Trophoblast cell (in vitro differentiated cells and primary cell): ENCODE measurements at regions not wholly inside any gene's neighbourhood (a gene's known extent, or its start where the extent isn't known, plus 50 kb on each side); places are given as distances from the start of the nearest gene placed in this dataset.

Experiments used
- DNase-seq, 2 donors: peaks; one replicate each; pipeline ENCODE4 v3.0.0-alpha.2; 2016
- H2AFZ ChIP-seq: 2 replicates; pipeline ENCODE4 v1.6.1; 2013; ENCODE audit warnings: low read length, moderate library complexity, mild to moderate bottlenecking; ENCODE audit not compliant: insufficient read depth, poor library complexity
- H2AK5ac ChIP-seq: 2 replicates; pipeline ENCODE4 v1.6.1; 2013; ENCODE audit warnings: mild to moderate bottlenecking, low read length
- H2BK120ac ChIP-seq: 2 replicates; pipeline ENCODE4 v1.6.1; 2013; ENCODE audit warnings: low read length, mild to moderate bottlenecking, moderate library complexity; ENCODE audit not compliant: insufficient read depth, poor library complexity
- H2BK12ac ChIP-seq: 2 replicates; pipeline ENCODE4 v1.6.1; 2013; ENCODE audit warnings: mild to moderate bottlenecking, low read length, moderate library complexity
- H2BK5ac ChIP-seq: 2 replicates; pipeline ENCODE4 v1.6.1; 2013; ENCODE audit warnings: low read length, low read depth, moderate library complexity, mild to moderate bottlenecking; ENCODE audit not compliant: poor library complexity
- H3K14ac ChIP-seq: 2 replicates; pipeline ENCODE4 v1.6.1; 2013; ENCODE audit warnings: mild to moderate bottlenecking, low read length
- H3K18ac ChIP-seq: 2 replicates; pipeline ENCODE4 v1.6.1; 2013; ENCODE audit warnings: mild to moderate bottlenecking, low read length
- H3K23ac ChIP-seq: 2 replicates; pipeline ENCODE4 v1.6.1; 2013; ENCODE audit warnings: low read length
- H3K27ac ChIP-seq: 2 replicates; pipeline ENCODE4 v1.5.1; 2013; ENCODE audit warnings: low read depth, mild to moderate bottlenecking, inconsistent platforms, low read length, moderate library complexity
- H3K27me3 ChIP-seq: 2 replicates; pipeline ENCODE4 v1.6.1; 2013; ENCODE audit warnings: inconsistent platforms, mild to moderate bottlenecking, low read length, moderate library complexity; ENCODE audit not compliant: insufficient read depth
- H3K36me3 ChIP-seq, 2 experiments: 1 replicate in 1 of 2; 2 replicates in 1 of 2; pipeline ENCODE4 v1.6.1; 2013; ENCODE audit warnings: low read length in 2 of 2, mild to moderate bottlenecking in 2 of 2, moderate library complexity in 1 of 2; ENCODE audit not compliant: insufficient read depth in 2 of 2, control insufficient read depth in 1 of 2
- H3K4ac ChIP-seq: 2 replicates; pipeline ENCODE4 v1.6.1; 2013; ENCODE audit warnings: low read depth, mild to moderate bottlenecking, low read length, moderate library complexity
- H3K4me1 ChIP-seq, 2 experiments: 1 replicate in 1 of 2; 2 replicates in 1 of 2; pipeline ENCODE4 v1.6.1; 2013; ENCODE audit warnings: low read length in 2 of 2, mild to moderate bottlenecking in 2 of 2, moderate library complexity in 1 of 2; ENCODE audit not compliant: insufficient read depth in 2 of 2, control insufficient read depth in 1 of 2
- H3K4me2 ChIP-seq: 2 replicates; pipeline ENCODE4 v1.6.1; 2013; ENCODE audit warnings: inconsistent platforms, mild to moderate bottlenecking, low read length, moderate library complexity
- H3K4me3 ChIP-seq: 2 replicates; pipeline ENCODE4 v1.5.1; 2013; ENCODE audit warnings: mild to moderate bottlenecking, low read depth, low read length, inconsistent platforms
- H3K79me1 ChIP-seq: one replicate; pipeline ENCODE4 v1.6.1; 2013; ENCODE audit warnings: low read length
- H3K79me2 ChIP-seq: 2 replicates; pipeline ENCODE4 v1.6.1; 2013; ENCODE audit warnings: low read length, mild to moderate bottlenecking; ENCODE audit not compliant: control insufficient read depth, insufficient read depth, poor library complexity
- H3K9ac ChIP-seq: 2 replicates; pipeline ENCODE4 v1.6.1; 2013; ENCODE audit warnings: mild to moderate bottlenecking, low read length
- H3K9me3 ChIP-seq: 2 replicates; pipeline ENCODE4 v1.6.1; 2013; ENCODE audit warnings: low read depth, mild to moderate bottlenecking, control low read depth, inconsistent platforms, low read length; ENCODE audit not compliant: insufficient read depth
- H4K12ac ChIP-seq: 2 replicates; pipeline ENCODE4 v1.6.1; 2013; ENCODE audit warnings: low read depth, mild to moderate bottlenecking, low read length, moderate library complexity
- H4K8ac ChIP-seq: 2 replicates; pipeline ENCODE4 v1.6.1; 2013; ENCODE audit warnings: low read depth, mild to moderate bottlenecking, low read length, moderate library complexity
- H4K91ac ChIP-seq: one replicate; pipeline ENCODE4 v1.6.1; 2013; ENCODE audit warnings: low read depth, mild to moderate bottlenecking, low read length, moderate library complexity
- WGBS: extraction: QIAGEN DNeasy Blood & Tissue Kit; methylation state at CpG from one replicate; pipeline ENCODE4 v1.1.7; 2013; ENCODE audit warnings: missing lambda C conversion rate; ENCODE audit not compliant: insufficient read length, insufficient coverage; ENCODE audit errors: extremely low coverage; 5-methylcytosine and 5-hydroxymethylcytosine counted together

DNA sequence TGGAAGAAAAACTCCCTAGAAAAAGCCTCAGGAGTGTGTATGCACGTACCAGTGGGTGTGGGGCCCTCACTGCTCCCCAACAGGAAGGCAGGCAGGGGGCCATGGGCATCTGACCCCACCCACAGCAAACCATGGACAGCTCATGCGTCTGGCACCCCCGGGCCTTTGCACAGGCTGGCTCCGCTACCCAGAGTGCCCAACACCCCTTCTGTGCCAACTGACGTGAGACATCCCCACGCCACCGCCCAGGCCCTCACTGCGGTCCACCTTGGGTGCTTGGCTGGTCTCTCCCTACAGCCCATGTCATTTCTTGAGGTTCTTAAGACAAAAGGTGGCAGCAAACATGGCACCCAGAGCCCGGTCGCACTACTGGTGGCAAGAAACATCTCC is 91.4 kb downstream of the NCOR2 start:
- Histone ChIP-seq H2BK5ac (no peak overlapping the region), H4K12ac (no peak overlapping the region), H3K4me2 (no peak overlapping the region), H3K27me3 (no peaks in the 10 kb centered on the region), H3K36me3 (peaks cover 52 to 65% of the 10 kb centered on the region in 2 experiments), H3K4me3 (no peak overlapping the region), H3K27ac (no peak overlapping the region), H3K79me2 (no peaks in the 10 kb centered on the region), H2AFZ (no peak overlapping the region), H2BK12ac (no peak overlapping the region), H2BK120ac (no peak overlapping the region), H3K9me3 (peaks cover 18% of the 10 kb centered on the region), H3K79me1 (no peaks in the 10 kb centered on the region), H3K4ac (no peak overlapping the region), H2AK5ac (no peak overlapping the region), H3K14ac (no peak overlapping the region), H3K9ac (no peak overlapping the region), H4K8ac (no peak overlapping the region), H4K91ac (no peak overlapping the region), H3K4me1 (peaks cover 2 to 7% of the 10 kb centered on the region in 2 experiments), H3K23ac (no peak overlapping the region), H3K18ac (no peak overlapping the region)
- DNase-seq, result no peak
- no CpG with 5 or more reads among the region's 10 CpGs for WGBS

- Histone ChIP-seq H3K27ac (no peak overlapping the region), H3K36me3 (peaks cover 56 to 70% of the 10 kb centered on the region in 2 experiments), H3K4ac (no peak overlapping the region), H3K18ac (no peak overlapping the region), H3K79me2 (no peaks in the 10 kb centered on the region), H3K4me1 (peaks cover 0 to 7% of the 10 kb centered on the region in 2 experiments), H2AK5ac (no peak overlapping the region), H2BK120ac (no peak overlapping the region), H3K27me3 (no peaks in the 10 kb centered on the region), H3K4me3 (no peak overlapping the region), H3K79me1 (no peaks in the 10 kb centered on the region), H3K4me2 (no peak overlapping the region), H2BK5ac (no peak overlapping the region), H3K9ac (no peak overlapping the region), H3K14ac (no peak overlapping the region), H3K9me3 (peaks cover 18% of the 10 kb centered on the region), H4K8ac (no peak overlapping the region), H4K91ac (no peak overlapping the region), H4K12ac (no peak overlapping the region), H2AFZ (no peak overlapping the region), H3K23ac (no peak overlapping the region), H2BK12ac (no peak overlapping the region)
- no peak for DNase-seq
- no CpG with 5 or more reads among the region's 14 CpGs for WGBS
Measured at GRCh38 chr12:124475295-124476010, 92.0 kb downstream of the NCOR2 start.

DNA sequence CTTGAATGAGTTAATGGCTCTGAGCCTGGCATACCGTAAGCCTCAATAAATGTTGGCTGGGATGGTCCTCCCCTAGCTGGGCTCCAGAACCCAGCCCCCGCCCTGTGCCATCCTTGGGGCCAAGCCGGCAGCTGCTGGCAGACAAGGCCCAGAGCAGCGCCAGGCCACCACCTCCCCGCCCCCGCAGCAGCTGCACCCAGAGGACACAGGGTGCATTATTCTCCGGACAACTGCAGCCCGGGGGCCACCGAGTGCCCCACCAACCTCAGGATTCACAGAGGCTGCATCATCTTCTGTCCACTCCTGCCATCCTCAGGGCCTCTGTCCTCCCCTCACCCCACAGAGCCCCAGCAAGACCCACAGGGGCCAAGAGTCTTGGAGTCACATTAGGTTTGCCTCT is 92.7 kb downstream of the NCOR2 start:
- no peaks in the 10 kb centered on the region for H3K27me3 ChIP-seq
- no peak overlapping the region for H3K9ac ChIP-seq
- H3K79me1 ChIP-seq, result no peaks in the 10 kb centered on the region
- H3K27ac ChIP-seq, result no peak overlapping the region
- no peak overlapping the region for H4K12ac ChIP-seq
- H4K8ac ChIP-seq, result no peak overlapping the region
- no peak overlapping the region for H2AK5ac ChIP-seq
- no peak overlapping the region for H2BK12ac ChIP-seq
- no peak overlapping the region for H3K4me3 ChIP-seq
- H3K36me3 ChIP-seq, result peaks cover 57 to 75% of the 10 kb centered on the region in 2 experiments
- H3K23ac ChIP-seq, result no peak overlapping the region
- H3K4me1 ChIP-seq, result peaks cover 0 to 7% of the 10 kb centered on the region in 2 experiments
- WGBS, result no CpG with 5 or more reads among the region's 9 CpGs
- H3K4me2 ChIP-seq, result no peak overlapping the region
- H2BK5ac ChIP-seq, result no peak overlapping the region
- H2BK120ac ChIP-seq, result no peak overlapping the region
- H3K79me2 ChIP-seq, result no peaks in the 10 kb centered on the region
- H3K9me3 ChIP-seq, result peaks cover 18% of the 10 kb centered on the region
- DNase-seq, result no peak
- H4K91ac ChIP-seq, result no peak overlapping the region
- H2AFZ ChIP-seq, result no peak overlapping the region
- H3K4ac ChIP-seq, result no peak overlapping the region
- peak overlapping the region; percentile 36 for H3K18ac ChIP-seq
- H3K14ac ChIP-seq, result no peak overlapping the region

DNA sequence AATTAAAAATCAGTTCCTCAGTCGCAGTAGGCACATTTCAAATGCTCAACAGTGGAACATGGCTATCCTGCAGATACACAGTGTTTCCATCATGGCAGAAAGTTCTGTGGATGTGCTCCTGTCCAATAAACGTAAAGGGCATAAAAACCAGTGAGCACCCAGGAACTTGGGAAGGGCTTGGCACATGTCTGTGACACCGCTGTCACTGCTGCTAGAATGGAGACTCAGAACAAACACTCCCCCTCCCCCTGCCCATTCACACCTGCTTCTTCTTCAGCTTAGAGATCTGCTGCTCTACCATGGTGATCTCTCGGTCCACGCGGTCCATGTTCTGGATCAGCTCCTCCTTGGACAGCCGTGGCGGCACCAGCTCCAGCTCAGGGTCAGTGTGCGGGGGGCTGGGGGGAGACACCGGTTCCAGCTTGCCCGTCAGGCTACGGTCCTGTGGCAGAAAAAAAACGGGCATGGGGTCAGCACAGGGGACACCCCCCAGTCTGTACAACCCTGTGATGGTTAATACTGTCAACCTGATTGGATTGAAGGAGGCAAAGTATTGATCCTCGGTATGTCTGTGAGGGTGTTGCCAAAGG is 94.6 kb downstream of the NCOR2 start:
- Histone ChIP-seq H3K36me3 (peaks cover 60 to 73% of the 10 kb centered on the region in 2 experiments), H3K4me3 (no peak overlapping the region), H3K23ac (no peak overlapping the region), H3K79me2 (no peaks in the 10 kb centered on the region), H4K8ac (no peak overlapping the region), H2BK12ac (no peak overlapping the region), H3K18ac (no peak overlapping the region), H3K14ac (no peak overlapping the region), H3K9ac (no peak overlapping the region), H3K9me3 (peaks cover 20% of the 10 kb centered on the region), H4K12ac (no peak overlapping the region), H3K4me1 (no peaks in the 10 kb centered on the region), H3K27me3 (no peaks in the 10 kb centered on the region), H3K27ac (no peak overlapping the region), H3K4ac (no peak overlapping the region), H2AFZ (no peak overlapping the region), H3K79me1 (no peaks in the 10 kb centered on the region), H2AK5ac (no peak overlapping the region), H3K4me2 (no peak overlapping the region), H2BK120ac (no peak overlapping the region), H2BK5ac (no peak overlapping the region), H4K91ac (no peak overlapping the region)
- DNase-seq, result no peak
- no CpG with 5 or more reads among the region's 14 CpGs for WGBS
